MM.1S (cell line): ENCODE measurements at regions not wholly inside any gene's neighbourhood (a gene's known extent, or its start where the extent isn't known, plus 50 kb on each side); places are given as distances from the start of the nearest gene placed in this dataset.

ENCODE experiments used
- DNase-seq: peaks from one replicate; pipeline ENCODE4 v3.0.0-alpha.2; 2015
- H2AFZ ChIP-seq: fragments of 300-600 bp; sonication (generic); 2 replicates; pipeline ENCODE4 v1.6.0; 2016; ENCODE audit warnings: antibody characterized with exemption, low read length
- H3F3A ChIP-seq: fragments of 300-600 bp; sonication (generic); 2 replicates; pipeline ENCODE4 v1.6.1; 2016; ENCODE audit warnings: mild to moderate bottlenecking, antibody characterized with exemption, low read length, moderate library complexity, mixed read lengths; ENCODE audit not compliant: insufficient read depth
- H3K27ac ChIP-seq: fragments of 300-600 bp; sonication (generic); 2 replicates; pipeline ENCODE4 v1.5.1; 2016; ENCODE audit warnings: mild to moderate bottlenecking, low read length
- H3K27me3 ChIP-seq: fragments of 300-600 bp; sonication (generic); replicated peaks from 2 replicates; pipeline ENCODE4 v1.6.0; 2016; ENCODE audit warnings: low read length; ENCODE audit not compliant: insufficient read depth
- H3K36me3 ChIP-seq: fragments of 300-600 bp; sonication (generic); replicated peaks from 2 replicates; pipeline ENCODE4 v1.6.1; 2016; ENCODE audit warnings: mild to moderate bottlenecking, low read length, mixed read lengths; ENCODE audit not compliant: insufficient read depth
- H3K4me1 ChIP-seq: fragments of 300-600 bp; sonication (generic); 2 replicates; pipeline ENCODE4 v1.6.1; 2016; ENCODE audit warnings: low read length, mixed read lengths
- H3K4me2 ChIP-seq: fragments of 300-600 bp; sonication (generic); 2 replicates; pipeline ENCODE4 v1.6.0; 2016; ENCODE audit warnings: low read depth, low read length
- H3K4me3 ChIP-seq: fragments of 300-600 bp; sonication (generic); 2 replicates; pipeline ENCODE4 v1.5.1; 2016; ENCODE audit warnings: low read length, mixed read lengths
- H3K79me2 ChIP-seq: fragments of 300-600 bp; sonication (generic); 2 replicates; pipeline ENCODE4 v1.6.1; 2016; ENCODE audit warnings: mixed run types, low read length, mixed read lengths
- H3K9ac ChIP-seq: fragments of 300-600 bp; sonication (generic); 2 replicates; pipeline ENCODE4 v1.6.1; 2016; ENCODE audit warnings: low read length, mixed read lengths
- H3K9me2 ChIP-seq: fragments of 300-600 bp; sonication (generic); replicated peaks from 2 replicates; pipeline ENCODE4 v1.6.1; 2016; ENCODE audit warnings: mild to moderate bottlenecking, low read length, mixed read lengths; ENCODE audit not compliant: insufficient read depth
- H3K9me3 ChIP-seq: fragments of 300-600 bp; sonication (generic); replicated peaks from 2 replicates; pipeline ENCODE4 v1.6.1; 2016; ENCODE audit warnings: mild to moderate bottlenecking, low read length, mixed read lengths; ENCODE audit not compliant: insufficient read depth
- H4K20me1 ChIP-seq: fragments of 300-600 bp; sonication (generic); 2 replicates; pipeline ENCODE4 v1.6.1; 2016; ENCODE audit warnings: mild to moderate bottlenecking, low read length, moderate library complexity, mixed read lengths; ENCODE audit not compliant: insufficient read depth
- CTCF ChIP-seq: fragments of 300-600 bp; sonication (generic); IDR thresholded peaks from 2 replicates; pipeline ENCODE4 v1.5.1; 2016; ENCODE audit warnings: antibody characterized with exemption, low read length, mixed read lengths
- EZH2 ChIP-seq: fragments of 300-600 bp; sonication (generic); optimal IDR thresholded peaks from 2 replicates; pipeline ENCODE3; 2017; ENCODE audit warnings: low read depth, mild to moderate bottlenecking, antibody characterized with exemption, low read length, mixed read lengths
- EZH2phosphoT487 ChIP-seq: fragments of 300-600 bp; sonication (generic); IDR thresholded peaks from 2 replicates; pipeline ENCODE4 v1.6.1; 2018; ENCODE audit warnings: antibody characterized with exemption, low read length

- no peaks in the 10 kb centered on the region for H3K4me1 ChIP-seq
- H2AFZ ChIP-seq = no peak overlapping the region
- DNase-seq = no peak
- no peaks in the 10 kb centered on the region for H3K79me2 ChIP-seq
- H3F3A ChIP-seq = no peaks in the 10 kb centered on the region
- no peak overlapping the region for H3K4me3 ChIP-seq
- H3K36me3 ChIP-seq = no peaks in the 10 kb centered on the region
- H3K27ac ChIP-seq = no peak overlapping the region
- no peaks in the 10 kb centered on the region for H4K20me1 ChIP-seq
- H3K9ac ChIP-seq = no peak overlapping the region
- H3K9me3 ChIP-seq = no peaks in the 10 kb centered on the region
- no peaks in the 10 kb centered on the region for H3K27me3 ChIP-seq
- no peak for TF ChIP-seq CTCF
- TF ChIP-seq EZH2phosphoT487 = no peak
- TF ChIP-seq EZH2 = no peak
- no peaks in the 10 kb centered on the region for H3K9me2 ChIP-seq
- H3K4me2 ChIP-seq = no peak overlapping the region
Measured at GRCh38 chrX:790041-790506, 159.5 kb downstream of the SHOX start.

GRCh38 chrX:789096-789495, 158.5 kb downstream of the SHOX start:
- Histone ChIP-seq H3K27ac (no peak overlapping the region), H3K9me3 (no peaks in the 10 kb centered on the region), H4K20me1 (no peaks in the 10 kb centered on the region), H3K4me1 (no peaks in the 10 kb centered on the region), H2AFZ (no peak overlapping the region), H3F3A (no peaks in the 10 kb centered on the region), H3K9me2 (no peaks in the 10 kb centered on the region), H3K4me3 (no peak overlapping the region), H3K36me3 (no peaks in the 10 kb centered on the region), H3K4me2 (no peak overlapping the region), H3K27me3 (no peaks in the 10 kb centered on the region), H3K79me2 (no peaks in the 10 kb centered on the region), H3K9ac (no peak overlapping the region)
- no peak for DNase-seq
- no peak for TF ChIP-seq EZH2
- no peak for TF ChIP-seq CTCF
- no peak for TF ChIP-seq EZH2phosphoT487

GRCh38 chrX:786441-786881, 155.9 kb downstream of the SHOX start:
- Histone ChIP-seq H3F3A (no peaks in the 10 kb centered on the region), H3K4me2 (no peak overlapping the region), H3K36me3 (no peaks in the 10 kb centered on the region)

More at GRCh38 chrX:786441-786881, 155.9 kb downstream of the SHOX start:
- no peak for DNase-seq
- H3K4me1 ChIP-seq = no peaks in the 10 kb centered on the region
- no peak overlapping the region for H3K27ac ChIP-seq
- TF ChIP-seq CTCF (no peak), EZH2phosphoT487 (no peak), EZH2 (no peak)
- no peaks in the 10 kb centered on the region for H3K9me2 ChIP-seq
- no peaks in the 10 kb centered on the region for H4K20me1 ChIP-seq
- H3K27me3 ChIP-seq = no peaks in the 10 kb centered on the region
- H3K9me3 ChIP-seq = no peaks in the 10 kb centered on the region
- H3K9ac ChIP-seq = no peak overlapping the region
- H3K4me3 ChIP-seq = no peak overlapping the region
- H3K79me2 ChIP-seq = no peaks in the 10 kb centered on the region
- H2AFZ ChIP-seq = no peak overlapping the region
